ENCODE measurements at regions not wholly inside any gene's neighbourhood (a gene's known extent, or its start where the extent isn't known, plus 50 kb on each side); places are given as distances from the start of the nearest gene placed in this dataset.

GRCh38 chr10:128599538-128599937 is 473.3 kb upstream of the MKI67 start (continued):
- TF ChIP-seq POLR3A (IDR thresholded peaks at IDR 0.05; ENCODE audit: borderline replicate concordance, extremely low read depth, insufficient read depth, insufficient read length) (no peak), ZBTB11 (CRISPR knock-in tag; IDR thresholded peaks at IDR 0.05) (no peak), ATF1 (CRISPR knock-in tag; IDR thresholded peaks at IDR 0.05) (no peak), ATF1 (tag; IDR thresholded peaks at IDR 0.05) (0 out of 2 replicates have a peak, but pooled peaks have one; percentile 19), GTF3C2 (IDR thresholded peaks at IDR 0.05; ENCODE audit: borderline replicate concordance, extremely low read depth, insufficient read length) (no peak), DACH1 (IDR thresholded peaks at IDR 0.05; ENCODE audit: partially characterized antibody) (no peak), HNRNPL (IDR thresholded peaks at IDR 0.05; ENCODE audit: low read depth, low read length) (no peak), COPS2 (conservative IDR thresholded peaks at IDR 0.05) (no peak), HMGN3 (IDR thresholded peaks at IDR 0.05; ENCODE audit: borderline replicate concordance, extremely low read depth, insufficient read length, low read depth, low read length) (peak; percentile 50), ZNF696 (CRISPR knock-in tag; conservative IDR thresholded peaks at IDR 0.05) (no peak), USF2 (CRISPR knock-in tag; IDR thresholded peaks at IDR 0.05) (no peak), MEF2D (tag; conservative IDR thresholded peaks at IDR 0.05; ENCODE audit: low read depth) (no peak), LEF1 (IDR thresholded peaks at IDR 0.05) (peak; percentile 66), GMEB1 (CRISPR knock-in tag; IDR thresholded peaks at IDR 0.05) (no peak), NBN (IDR thresholded peaks at IDR 0.05; ENCODE audit: low read depth) (peak; percentile 43; the same call in 1 of the 2 replicates), PHF21A (IDR thresholded peaks at IDR 0.05; ENCODE audit: borderline replicate concordance, low read depth) (no peak), MCM7 (IDR thresholded peaks at IDR 0.05) (no peak), TRIM24 (IDR thresholded peaks at IDR 0.05) (peak; percentile 61 to 72; a peak in 3 of 4 replicates), SMAD2 (IDR thresholded peaks at IDR 0.05; ENCODE audit: low read depth, low read length) (no peak), HLTF (IDR thresholded peaks at IDR 0.05) (no peak)

Measured in K562 (cell line).